GM18870 (cell line): ENCODE measurements at regions not wholly inside any gene's neighbourhood (a gene's known extent, or its start where the extent isn't known, plus 50 kb on each side); places are given as distances from the start of the nearest gene placed in this dataset.
A peak's percentile ranks its signal among the peaks of the same experiment; 100 is the strongest.
"Not testable (repeated sequence)": the region's sequence is repeated elsewhere in the genome, so short reads cannot be mapped to it uniquely, and the experiment has no call there.

Source experiments
- ATAC-seq: cut with Tn5 transposase; IDR thresholded peaks from one replicate; pipeline ENCODE4 v1.9.1; 2021; ENCODE audit warnings: moderate library complexity; ENCODE audit not compliant: unreplicated experiment

DNA sequence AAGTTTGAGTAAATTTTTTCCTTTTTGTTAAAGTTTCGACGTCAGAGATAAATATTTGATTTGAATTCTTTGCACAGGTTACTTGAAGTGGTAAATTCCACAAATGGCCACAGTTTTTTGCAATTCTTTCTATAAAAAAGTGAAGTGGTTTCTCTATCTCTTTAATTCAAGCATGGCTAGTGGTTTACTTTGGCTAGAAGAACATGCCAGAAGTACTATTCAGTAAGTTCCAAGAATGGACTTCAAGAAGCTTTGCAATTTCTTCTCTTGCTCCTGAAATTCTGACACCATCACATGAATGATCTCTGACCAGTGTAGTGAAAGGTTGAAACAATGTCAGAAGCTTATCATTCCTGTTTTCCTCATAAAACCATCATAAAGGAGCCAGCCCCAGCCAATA lies 55.7 kb upstream of the RNPC3 start:
- ATAC-seq: no peak

DNA sequence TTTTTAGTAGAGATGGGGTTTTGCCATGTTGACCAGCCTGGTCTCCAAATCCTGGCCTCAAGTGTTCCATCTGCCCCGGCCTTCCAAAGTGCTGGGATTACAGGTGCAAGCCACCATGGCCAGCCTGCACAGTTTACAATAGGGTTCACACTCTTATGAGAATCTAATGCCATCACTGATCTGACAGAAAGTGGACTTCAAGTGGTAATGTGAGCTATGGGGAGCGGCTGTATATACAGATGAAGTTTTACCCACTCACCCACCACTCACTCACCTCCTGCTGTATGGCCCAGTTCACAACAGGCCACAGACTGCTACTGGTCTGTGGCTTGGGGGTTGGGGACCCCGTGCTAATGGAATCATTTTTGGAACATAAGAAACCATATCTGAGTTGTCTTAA lies 58.4 kb upstream of the RNPC3 start:
- ATAC-seq: no peak

GRCh38 chr1:103461161-103462105 lies 64.1 kb upstream of the RNPC3 start:
- ATAC-seq: peak; percentile 71

GRCh38 chr1:103460511-103460910 lies 65.0 kb upstream of the RNPC3 start:
- no peak for ATAC-seq

GRCh38 chr1:103459346-103459745 lies 66.2 kb upstream of the RNPC3 start:
- no peak for ATAC-seq

- no peak for ATAC-seq
Observed at GRCh38 chr1:103457886-103458455, 67.5 kb upstream of the RNPC3 start.

DNA sequence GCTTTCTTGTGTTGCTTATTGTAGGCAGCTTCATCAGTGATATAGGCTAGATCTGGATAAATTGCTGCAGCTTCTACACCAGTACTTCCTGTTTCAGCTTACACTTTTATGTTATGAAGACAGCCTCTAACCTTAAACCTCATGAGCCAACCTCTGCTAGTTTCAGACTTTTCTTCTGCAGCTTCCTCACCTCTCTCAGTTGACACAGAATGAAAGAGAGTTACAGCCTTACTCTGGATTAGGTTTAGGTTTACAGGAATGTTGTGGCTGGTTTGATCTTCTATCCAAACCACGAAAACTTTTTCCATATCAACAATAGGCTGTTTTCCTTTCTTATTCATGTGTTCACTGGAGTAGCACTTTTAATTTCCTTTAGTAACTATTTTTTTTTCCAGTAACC lies 76.9 kb upstream of the RNPC3 start:
- ATAC-seq: peak; percentile 48

- no peak for ATAC-seq
Observed at GRCh38 chr1:103447471-103447870, 78.0 kb upstream of the RNPC3 start.

DNA sequence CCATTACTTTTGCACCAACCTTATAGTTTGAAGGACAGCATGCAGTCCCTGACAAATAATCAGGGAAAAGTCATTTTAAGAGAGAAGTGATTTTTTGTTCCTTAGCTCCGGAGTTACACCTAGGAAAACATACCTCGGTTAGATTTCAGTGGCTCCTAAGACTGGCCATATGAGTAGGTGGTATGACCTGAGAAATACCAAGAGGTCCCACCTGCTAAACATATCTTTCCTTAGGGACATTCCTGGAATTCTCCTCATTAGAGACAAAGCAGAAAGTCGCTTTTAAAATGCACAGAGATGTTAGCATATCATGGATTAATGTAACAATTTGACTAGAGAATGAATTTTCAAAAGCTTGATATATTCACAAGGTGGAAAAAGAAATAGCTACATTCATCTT lies 84.2 kb upstream of the RNPC3 start:
- no peak for ATAC-seq

- not testable (repeated sequence) for ATAC-seq
Observed at GRCh38 chr1:103436568-103437100, 88.9 kb upstream of the RNPC3 start.

GRCh38 chr1:103435443-103435842 lies 90.1 kb upstream of the RNPC3 start:
- no peak for ATAC-seq

DNA sequence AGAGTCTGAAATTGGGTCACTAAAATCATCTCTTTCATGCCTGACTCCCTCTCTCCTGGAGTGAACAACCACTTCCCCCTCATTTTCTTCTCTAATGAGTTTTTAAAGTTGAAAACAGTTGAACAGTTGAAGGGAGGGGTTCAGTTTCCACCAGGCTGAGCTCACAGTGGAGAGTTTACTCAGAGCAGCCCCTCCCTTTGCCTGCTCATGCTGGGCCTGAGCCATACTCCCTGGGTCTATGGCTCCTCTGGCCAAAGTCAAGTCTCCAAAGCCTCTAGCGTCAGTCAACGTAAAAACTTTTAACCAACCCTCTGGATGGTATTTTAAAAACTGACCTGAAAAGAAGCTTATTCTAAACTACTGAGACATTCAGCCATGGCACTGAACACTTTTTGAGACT lies 100.8 kb upstream of the RNPC3 start:
- ATAC-seq: no peak

GRCh38 chr1:103416681-103417286 lies 108.7 kb upstream of the RNPC3 start:
- ATAC-seq: no peak

DNA sequence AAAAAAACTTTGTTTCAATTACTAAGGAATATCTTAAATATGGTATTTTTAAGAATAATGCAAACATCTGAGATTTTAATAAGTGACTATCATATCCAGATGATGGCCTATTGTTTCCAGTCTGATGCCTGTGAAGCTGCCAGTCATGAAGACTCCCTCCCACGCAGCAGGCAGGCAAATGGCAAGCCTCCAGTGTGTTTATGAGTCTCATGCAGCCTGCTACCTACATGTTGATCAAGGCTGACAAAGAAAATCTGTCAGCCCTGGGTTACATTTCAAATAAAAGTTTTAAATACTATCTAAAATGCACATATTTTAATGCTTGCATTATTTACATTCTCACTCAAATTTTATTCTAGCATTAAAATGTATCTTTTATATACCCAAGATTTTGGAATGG lies 137.6 kb upstream of the RNPC3 start:
- ATAC-seq: no peak

DNA sequence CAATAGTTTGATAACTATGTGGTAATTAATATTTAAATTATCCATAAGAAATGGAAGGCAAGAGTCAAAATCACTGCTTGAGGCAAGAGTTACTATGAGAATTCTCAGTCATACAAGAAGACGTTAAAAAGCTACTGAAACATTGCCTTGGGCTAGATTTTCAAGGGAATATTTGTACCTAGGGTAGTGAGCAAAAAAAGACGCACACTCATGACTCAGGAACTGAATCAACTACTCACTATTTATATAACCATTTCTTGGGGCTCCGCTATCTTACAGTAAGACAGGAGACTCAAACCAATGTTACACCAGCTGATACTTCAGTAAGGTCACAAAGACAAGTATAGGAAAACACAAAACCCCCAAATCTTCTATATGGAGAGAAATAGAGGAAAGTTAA lies 151.5 kb upstream of the RNPC3 start:
- ATAC-seq: no peak

DNA sequence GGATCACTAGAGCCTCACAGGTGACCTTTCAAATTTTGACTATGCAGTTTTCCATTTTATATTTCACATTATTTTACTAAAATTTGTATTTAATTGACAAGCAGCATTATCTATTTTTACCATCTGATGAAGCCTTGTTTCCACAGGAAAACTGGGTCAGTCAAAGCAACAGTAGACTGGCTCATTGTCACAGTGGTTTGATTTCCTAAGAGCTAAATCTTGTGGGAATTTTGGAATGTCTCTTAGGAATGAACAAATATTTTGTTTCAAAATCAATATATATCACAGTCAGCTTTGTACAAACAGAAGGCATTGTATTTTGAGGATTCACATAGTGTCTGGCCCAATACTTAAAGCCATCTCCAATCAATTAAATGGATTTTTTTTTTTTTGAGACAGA lies 152.6 kb upstream of the RNPC3 start:
- no peak for ATAC-seq

DNA sequence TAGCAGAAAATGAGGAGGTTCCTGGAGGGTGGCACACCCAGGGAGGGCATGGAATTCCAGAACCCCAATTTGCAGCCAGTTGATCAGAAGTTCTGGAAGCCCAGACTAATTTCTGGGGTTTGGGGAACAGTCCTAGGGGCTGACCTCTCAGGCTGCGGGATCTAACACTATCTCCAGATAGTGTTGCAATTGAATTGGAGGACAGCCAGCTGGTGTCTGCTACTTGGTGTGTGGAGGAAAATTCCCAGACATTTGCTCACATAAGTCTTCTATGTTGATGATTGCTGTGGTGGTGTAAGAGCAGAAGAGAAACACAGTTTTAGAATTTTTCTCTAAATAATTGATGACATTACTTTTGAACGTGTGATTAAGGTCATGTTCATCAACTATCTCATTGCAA lies 154.3 kb upstream of the RNPC3 start:
- ATAC-seq: no peak

GRCh38 chr1:103367186-103367585 lies 158.3 kb upstream of the RNPC3 start:
- no peak for ATAC-seq

GRCh38 chr1:103365860-103366569 lies 159.5 kb upstream of the RNPC3 start:
- ATAC-seq: no peak

DNA sequence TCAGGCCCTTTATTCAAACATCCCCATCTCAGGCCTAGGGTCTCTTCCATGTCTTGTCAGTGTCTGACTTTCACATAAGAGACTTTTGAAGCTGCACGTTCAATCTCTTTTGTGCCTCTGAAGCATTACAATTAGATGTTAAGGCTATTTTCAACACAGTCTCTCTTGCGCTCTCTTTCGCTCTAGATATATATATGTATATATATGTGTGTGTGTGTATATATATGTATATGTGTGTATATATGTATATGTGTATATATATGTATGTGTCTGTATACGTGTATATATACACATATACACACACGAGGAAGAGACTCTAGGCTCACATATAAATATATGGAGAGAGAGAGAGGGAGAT lies 162.5 kb upstream of the RNPC3 start:
- ATAC-seq: no peak

DNA sequence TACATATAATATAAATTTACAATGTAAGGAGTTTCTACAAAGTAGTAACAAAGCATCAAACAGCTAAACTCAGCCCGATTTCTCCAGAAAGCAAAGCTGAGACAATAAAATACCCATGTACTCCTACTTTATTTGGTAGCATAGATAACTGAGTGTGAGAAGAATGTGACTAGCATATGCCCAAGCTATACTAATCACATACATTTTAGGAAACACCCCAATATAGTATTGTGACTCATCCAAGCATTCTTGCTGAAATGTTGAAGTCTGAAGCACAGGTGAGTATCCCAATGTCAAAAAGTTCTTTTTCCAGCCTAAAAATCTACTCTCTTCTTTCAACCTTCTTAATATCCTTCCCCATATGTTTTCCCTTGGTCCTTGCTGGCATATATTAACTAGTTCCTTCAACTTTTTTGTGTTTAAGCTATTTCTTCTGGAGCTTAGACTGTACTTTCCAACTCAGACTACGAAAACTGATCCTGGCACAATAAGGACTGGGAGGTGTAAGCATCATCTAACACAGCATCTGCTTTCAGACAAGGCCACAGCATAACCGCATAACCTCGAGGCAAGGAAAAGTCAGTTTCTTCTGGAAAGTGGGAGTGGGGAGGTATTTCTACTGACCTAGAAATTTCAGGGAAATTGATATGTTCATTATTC lies 163.0 kb upstream of the RNPC3 start:
- no peak for ATAC-seq
